GOT3 (cell line): ENCODE measurements at regions not wholly inside any gene's neighbourhood (a gene's known extent, or its start where the extent isn't known, plus 50 kb on each side); places are given as distances from the start of the nearest gene placed in this dataset.

Experiments
- DNase-seq: peaks from one replicate; lab custom pipeline; 2025; ENCODE audit warnings: mixed read lengths; lab: John Stamatoyannopoulos, UW

DNA sequence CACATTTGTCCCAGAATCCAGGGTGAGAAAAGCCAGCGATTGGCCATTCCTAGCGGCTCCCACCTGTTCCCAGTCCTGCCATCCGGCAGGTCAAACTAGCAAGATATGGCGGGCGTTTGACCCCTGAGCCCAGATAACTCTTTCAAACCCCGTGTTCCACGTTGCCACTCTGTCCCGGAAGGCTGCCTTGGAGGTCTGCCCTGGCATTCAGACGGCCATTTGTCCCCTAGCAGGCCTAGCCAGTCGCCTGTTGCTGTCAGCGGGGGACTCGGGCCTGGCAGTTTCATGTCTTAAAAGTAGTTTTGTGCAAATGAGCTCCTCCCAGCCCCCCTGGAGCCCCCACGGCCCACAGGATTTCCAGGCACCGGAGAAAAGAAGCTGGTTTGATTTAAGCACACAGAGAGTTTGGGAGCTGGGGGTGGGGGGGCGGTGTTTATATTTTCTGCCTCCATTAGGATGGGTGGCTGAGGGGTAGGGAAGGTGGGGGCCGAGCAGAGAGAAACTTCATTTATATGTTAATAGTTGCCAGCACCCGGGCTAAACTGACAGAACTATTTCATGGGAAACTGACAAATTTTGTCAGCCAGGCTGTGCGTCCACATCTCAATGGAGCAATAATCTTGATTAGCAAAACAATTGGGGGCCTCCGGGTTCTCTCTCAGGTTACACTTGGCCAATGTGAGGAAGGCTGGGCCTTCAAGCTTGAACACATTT lies 240.9 kb upstream of the SALL1 start:
- no peak for DNase-seq

DNA sequence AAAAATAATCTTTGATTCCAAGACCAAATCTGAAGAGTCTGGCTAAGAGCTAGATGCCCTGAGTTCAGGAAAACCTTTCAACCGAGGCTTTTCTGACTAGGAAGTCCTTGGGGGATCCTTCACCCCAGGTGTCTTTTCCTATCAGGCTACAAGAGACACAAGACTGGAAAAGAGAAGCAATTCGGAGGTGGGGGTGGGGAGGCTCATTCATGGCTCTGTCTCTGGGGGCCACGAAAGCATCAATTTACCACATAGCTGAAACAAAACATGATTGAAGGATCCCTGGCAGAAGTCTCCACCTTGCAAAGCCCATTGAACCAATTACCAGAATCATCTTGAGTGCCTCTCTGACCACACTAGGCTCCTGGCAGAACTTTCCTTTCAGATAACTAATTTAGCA lies 239.8 kb upstream of the SALL1 start:
- DNase-seq, result no peak

DNA sequence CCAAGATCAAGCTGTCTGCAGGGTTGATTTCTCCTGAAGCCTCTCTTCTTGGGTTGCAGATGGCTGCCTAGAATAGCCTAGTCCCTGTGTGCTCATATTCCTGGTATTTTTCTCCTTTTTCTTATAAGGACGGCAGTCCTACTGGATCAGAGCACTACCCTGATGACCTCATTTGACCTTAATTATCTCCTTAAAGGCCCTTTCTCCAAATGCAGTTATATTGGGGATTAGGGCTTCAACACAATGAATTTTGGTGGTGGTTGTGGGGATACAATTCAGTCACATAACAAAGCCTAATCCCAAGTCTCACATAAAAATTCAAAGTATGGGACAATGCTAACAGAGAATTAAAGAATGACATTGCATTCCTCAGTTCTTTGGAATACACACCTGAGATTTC lies 238.8 kb upstream of the SALL1 start:
- DNase-seq, result no peak

DNA sequence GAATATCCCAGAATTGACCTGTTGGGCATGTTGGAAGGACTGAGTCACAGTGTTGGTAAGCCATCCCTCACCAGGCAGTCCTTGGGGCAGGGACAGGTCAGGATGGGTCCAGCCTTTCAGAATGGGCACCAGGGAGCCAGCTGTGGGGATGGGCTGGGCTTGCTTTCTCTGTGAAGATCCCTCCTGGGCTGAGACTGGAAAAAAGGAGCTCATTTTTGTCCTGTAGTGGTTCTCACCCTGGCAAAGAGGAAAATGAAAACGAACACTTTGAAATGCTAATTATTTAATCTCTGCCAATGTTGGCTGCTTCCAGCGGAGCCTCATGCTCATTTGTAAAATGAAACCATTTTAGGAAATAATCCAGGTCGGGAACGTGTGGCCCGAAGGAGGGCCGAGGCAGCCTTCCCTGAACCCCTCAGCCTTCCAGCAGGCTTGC lies 237.5 kb upstream of the SALL1 start:
- no peak for DNase-seq

DNA sequence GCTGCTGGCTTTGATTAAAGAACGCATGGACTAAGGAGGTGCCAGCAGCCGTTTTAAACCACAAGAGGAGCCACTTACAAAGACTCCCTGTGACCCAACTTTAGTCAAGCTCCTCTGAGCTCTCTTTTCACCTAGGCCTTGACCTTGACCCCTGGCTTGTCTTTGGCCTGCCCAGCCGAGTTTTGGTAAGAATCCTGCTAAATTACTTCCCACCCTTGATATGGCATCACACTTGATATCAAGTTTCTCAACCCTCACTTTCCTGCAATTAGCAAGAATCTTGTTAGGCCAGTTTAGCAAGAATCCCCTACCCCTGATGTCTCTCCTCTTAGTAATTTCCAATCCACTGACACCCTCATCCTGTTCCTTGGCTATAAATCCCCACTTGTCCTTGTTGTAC lies 232.8 kb upstream of the SALL1 start:
- no peak for DNase-seq

DNA sequence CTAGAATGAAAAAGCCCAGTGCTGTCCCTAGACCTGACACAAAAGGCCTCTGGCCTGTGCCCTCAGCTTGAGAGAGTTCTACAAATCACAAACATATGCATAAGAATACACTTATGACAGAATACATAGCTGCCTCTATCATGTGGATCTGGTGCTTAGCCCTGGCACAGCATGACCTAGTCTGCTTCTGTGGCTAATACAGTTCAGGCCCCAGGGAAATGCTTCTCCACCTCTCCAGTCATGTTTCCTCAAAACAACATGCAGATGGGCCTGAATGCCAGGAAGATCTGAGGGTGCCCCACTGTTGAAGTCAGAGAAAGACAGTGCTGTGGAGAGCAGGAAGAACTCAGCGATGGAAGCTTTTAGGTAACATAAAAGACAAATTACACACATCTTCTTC lies 231.9 kb upstream of the SALL1 start:
- no peak for DNase-seq

GRCh38 chr16:51382211-51382610 lies 231.1 kb upstream of the SALL1 start:
- no peak for DNase-seq

DNA sequence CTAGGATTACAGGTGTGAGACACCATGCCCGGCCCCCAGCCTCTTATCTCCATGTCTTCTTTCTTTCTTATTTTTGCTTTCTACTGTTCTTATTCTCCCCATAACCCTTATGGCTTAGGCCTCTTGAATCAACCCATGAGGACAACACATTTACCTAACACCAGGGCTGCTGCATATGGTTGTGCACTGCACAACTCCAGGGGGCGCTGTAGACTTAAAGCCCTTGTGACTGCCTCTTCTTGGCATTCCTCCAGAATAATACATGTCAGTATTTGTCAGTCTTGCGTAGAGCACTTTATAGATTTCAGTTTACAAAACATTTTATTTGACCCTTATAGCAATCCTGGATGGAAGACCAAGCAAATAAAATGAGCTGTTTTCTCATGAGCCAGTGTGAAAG lies 225.0 kb upstream of the SALL1 start:
- no peak for DNase-seq

DNA sequence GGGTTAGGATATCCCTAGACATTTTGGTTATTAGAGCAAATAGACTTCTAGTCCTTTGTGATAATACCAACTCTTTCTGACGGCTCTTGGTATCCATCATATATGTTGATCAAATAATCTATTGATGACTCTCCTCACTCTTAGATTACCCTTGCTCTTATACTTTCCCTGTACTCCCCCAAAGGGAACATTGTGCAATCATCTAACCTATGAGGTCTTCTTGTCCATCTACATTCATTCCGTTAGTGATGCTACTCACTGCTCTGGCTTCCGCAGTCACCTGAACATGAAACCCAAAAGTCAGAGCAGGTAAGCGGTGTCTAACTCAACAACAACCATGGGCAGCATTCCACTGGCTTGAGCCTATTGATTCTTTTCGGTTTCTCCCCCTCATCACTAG lies 223.7 kb upstream of the SALL1 start:
- DNase-seq, result no peak

DNA sequence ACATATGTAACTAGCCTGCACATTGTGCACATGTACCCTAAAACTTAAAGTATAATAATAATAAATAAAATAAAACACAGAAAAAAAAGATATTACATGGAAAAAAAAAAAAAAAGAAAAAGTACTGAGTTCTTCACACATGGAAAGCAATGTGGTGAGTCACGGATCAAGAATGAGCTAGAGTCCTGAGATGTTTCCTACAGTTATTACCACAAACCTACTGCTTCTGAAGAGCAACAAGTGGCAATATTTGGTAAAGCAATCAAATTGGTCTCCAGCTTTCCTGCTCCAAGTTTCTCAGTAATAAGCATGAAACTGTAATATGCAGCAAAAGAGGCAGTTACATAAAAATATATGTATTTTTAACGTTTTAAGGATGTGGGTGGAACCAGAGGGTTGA lies 223.3 kb upstream of the SALL1 start:
- no peak for DNase-seq

- no peak for DNase-seq
These were observed 214.6 kb upstream of the SALL1 start for GRCh38 chr16:51365715-51366114.

GRCh38 chr16:51359141-51359955 lies 208.3 kb upstream of the SALL1 start:
- DNase-seq, result no peak

DNA sequence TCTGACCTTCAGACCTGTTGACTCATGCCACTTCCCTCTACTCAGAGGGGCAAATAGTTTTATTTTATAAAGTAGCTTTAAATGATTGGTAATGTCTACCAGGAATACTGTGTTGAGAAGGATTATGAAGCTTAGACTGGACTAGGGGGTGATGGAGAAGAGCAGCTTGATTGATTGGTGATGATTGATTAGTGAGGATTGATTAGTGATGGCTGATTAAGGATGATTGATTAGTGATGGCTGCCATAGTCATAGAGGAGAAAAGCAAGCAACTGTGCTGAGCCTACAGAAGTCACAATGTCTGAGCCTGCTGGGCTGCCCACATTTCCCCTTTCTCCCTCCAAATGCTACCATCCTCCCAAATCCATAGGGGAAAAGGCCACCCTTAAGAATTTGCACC lies 206.8 kb upstream of the SALL1 start:
- no peak for DNase-seq

- no peak for DNase-seq
These were observed 204.8 kb upstream of the SALL1 start for GRCh38 chr16:51355875-51356274.

- DNase-seq, result no peak
These were observed 204.1 kb upstream of the SALL1 start for GRCh38 chr16:51355195-51355594.

DNA sequence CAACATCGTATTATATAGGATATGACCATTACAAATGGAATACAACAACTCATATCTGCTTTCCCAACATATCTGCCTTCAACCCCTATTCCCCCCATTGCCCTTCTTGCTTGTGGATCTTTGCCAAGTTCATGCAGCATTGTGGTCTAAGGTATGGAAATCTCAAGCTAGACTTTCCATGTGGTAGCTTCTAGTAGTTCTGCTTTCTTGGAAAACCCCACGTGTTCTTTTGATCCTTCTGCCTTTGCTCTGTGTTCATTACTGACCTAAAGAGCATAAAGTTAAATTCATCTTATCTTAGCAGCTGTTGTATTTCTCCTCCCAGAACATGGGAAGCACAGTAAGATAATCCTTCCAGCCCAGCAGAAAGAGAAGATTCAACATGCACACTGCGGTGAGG lies 202.0 kb upstream of the SALL1 start:
- no peak for DNase-seq

- no peak for DNase-seq
These were observed 198.6 kb upstream of the SALL1 start for GRCh38 chr16:51349626-51350025.

DNA sequence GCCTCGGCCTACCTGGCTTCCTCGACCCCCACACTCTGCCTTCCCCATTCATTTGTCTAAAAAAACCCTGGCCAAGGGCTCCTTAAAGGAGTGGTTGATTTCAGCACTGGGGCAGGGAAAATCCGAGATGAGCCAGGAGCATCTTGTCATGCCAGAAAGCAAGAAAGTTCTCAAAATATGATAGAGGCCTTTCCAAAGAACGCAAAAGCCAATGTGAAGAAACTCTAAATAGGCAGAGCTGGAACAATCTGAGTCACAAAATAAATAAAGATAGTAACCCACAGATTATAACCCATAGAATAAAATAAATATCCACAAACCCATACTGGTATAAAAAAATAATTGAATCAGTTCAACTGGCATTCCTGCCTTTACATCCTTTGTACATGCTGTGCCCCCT lies 192.3 kb upstream of the SALL1 start:
- DNase-seq, result no peak

DNA sequence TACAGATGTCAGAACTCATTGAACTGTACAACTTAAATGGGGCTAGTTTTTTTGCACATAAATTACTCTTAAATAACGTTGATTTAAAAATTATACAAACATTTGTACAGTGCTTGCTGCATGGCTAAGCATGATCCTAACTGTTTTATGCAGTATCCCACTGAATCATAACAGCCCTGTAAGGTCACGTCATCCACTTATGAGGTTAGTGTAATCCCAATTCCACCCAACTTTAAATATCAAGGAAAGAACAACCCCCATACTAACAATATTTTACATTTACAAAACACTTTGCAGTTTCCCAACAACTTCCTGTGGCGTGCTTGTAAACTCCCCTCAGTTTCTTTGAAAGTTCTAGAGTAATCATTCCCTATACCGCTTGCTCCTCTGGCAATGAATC lies 190.1 kb upstream of the SALL1 start:
- DNase-seq, result no peak

- DNase-seq, result no peak
These were observed 186.6 kb upstream of the SALL1 start for GRCh38 chr16:51337662-51338061.

DNA sequence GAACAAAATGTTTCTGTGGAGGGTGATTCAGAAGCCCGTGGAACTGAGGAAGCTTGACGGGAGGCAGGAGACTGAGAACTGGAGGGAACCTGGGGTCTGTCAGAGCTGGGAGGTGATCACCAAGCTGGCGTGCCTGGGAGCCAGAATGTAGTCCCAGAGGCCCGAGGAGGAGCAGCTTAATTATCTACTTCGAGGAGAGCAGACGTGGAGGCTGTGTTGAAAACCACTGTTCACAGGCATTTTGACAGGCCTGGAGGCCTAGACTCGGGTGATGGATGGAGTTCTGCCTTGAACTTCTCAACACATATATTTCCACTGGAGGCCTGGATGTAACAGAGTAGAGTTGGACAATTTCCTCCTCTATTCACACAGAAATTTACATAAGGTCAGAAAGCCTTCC lies 177.7 kb upstream of the SALL1 start:
- DNase-seq, result no peak

DNA sequence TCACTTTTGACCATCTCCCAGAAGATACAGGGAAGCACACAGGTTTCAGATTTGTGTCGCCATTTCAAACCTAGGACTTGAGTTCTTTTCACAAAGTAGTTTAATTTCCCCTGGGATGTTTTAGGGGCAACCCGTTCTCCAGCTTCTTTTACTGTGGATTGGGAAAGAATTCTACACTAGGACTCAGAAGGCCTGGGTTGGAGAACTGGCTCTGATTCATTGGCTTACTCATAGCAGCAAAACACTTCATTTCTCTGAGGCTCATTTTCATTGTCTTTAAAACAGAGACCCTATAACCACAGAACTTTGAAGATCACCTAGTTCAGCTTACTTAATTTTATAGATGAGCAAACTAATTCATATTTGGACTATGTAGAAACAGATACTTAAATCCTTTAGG lies 175.9 kb upstream of the SALL1 start:
- no peak for DNase-seq

DNA sequence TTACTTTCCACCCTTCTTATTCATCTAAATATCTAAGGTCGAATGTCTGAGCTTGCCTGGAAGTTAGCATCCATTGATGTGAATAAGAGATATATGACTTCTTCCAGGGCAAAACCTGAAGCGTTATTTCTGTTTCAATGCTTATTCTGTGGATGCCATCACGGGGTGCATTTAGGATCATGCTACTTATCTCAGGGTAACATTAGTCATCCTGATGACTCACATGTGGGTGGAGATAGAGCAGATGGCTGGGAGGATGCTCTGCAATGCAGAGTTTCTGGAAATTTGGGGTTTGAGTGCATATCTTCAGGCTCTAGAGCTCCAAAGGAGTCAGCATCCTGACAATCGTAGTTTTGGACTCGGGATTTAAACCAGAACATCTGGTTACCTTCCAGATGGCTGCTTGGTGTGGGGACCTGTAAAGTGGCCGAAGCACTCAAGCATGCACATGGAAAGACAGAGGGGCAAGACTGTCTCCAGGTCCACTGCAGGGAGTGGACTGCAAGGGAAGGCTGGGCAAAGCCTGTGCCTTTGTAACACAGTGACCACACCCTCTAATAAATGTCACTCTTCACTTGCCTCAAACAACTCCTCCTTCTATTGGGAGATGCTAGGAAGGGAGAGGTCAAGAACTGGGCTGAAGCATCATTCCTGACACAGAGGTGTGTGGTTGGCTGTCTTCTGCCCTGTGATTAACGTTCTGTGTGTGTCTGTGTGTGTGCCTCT lies 175.2 kb upstream of the SALL1 start:
- DNase-seq, result no peak
